ENCODE measurements at regions not wholly inside any gene's neighbourhood (a gene's known extent, or its start where the extent isn't known, plus 50 kb on each side); places are given as distances from the start of the nearest gene placed in this dataset.

GRCh38 chr13:39926345-39926744 is 270.9 kb downstream of the COG6 start (continued):
- TF ChIP-seq ZHX1 (conservative IDR thresholded peaks at IDR 0.05; ENCODE audit: low read length) (no peak), ETS1 (conservative IDR thresholded peaks at IDR 0.05; ENCODE audit: control insufficient read depth, low read depth, low read length) (no peak), FOSL1 (tag; conservative IDR thresholded peaks at IDR 0.05) (no peak), TEAD2 (tag; IDR thresholded peaks at IDR 0.05) (no peak), SMARCA5 (IDR thresholded peaks at IDR 0.05) (no peak)

GRCh38 chr13:39928261-39928660 is 272.8 kb downstream of the COG6 start:
- no peak for FAIRE-seq
- intact Hi-C loops (cut with micrococcal nuclease) (no loop called here), in situ Hi-C loops (cut with MboI) (no loop called here)
- Histone ChIP-seq H3K36me3 (ENCODE audit: control insufficient read depth, insufficient read depth, low read length) (no peaks in the 10 kb centered on the region), H4K20me1 (replicated peaks; ENCODE audit: control insufficient read depth, insufficient read depth, low read length) (no peaks in the 10 kb centered on the region), H3K4me3 (no peak overlapping the region), H3K27ac (ENCODE audit: extremely low read depth, low read depth, low read length) (no peak overlapping the region), H3K9me3 (replicated peaks; ENCODE audit: control insufficient read depth, insufficient read depth, low read depth, low read length) (no peaks in the 10 kb centered on the region), H3K79me2 (ENCODE audit: control insufficient read depth, insufficient read depth, low read length) (no peaks in the 10 kb centered on the region), H3K27me3 (ENCODE audit: control insufficient read depth in 2 of 2, insufficient read depth in 2 of 2, low read length in 2 of 2) (no peaks in the 10 kb centered on the region), H3K9ac (ENCODE audit: insufficient read depth in 1 of 2, low read depth in 2 of 2, low read length in 2 of 2) (no peak overlapping the region), H2AFZ (ENCODE audit: low read depth, low read length) (no peak overlapping the region), H3K9me1 (ENCODE audit: control insufficient read depth, insufficient read depth, low read length) (no peaks in the 10 kb centered on the region), H3K4me1 (replicated peaks in 1 of 2; ENCODE audit: control insufficient read depth in 2 of 2, insufficient read depth in 2 of 2, low read length in 2 of 2) (no peaks in the 10 kb centered on the region), H3K4me2 (ENCODE audit: insufficient read depth, low read length) (no peak overlapping the region)
- no TSS peak for BruUV-seq (replicated peaks)
- no peak for ATAC-seq
- ChIA-PET CTCF (ENCODE audit: low intra/inter-chr PET ratio) (no interaction called here), POLR2A (interaction anchor here (1.0 kb wide), 1 partner anchor 9 kb away, joined by 3 read pairs; no protein-coding TSS in a partner anchor)
- DNase-seq (ENCODE audit: extremely low read depth in 1 of 4, low spot score in 3 of 4) = no peak
- 0% methylated on average over 2 of the region's 2 CpGs for WGBS (ENCODE audit: insufficient coverage, low coverage, missing lambda C conversion rate)
- TF ChIP-seq ZNF282 (CRISPR knock-in tag; IDR thresholded peaks at IDR 0.05) = no peak
